GM19452 (cell line): ENCODE measurements at regions not wholly inside any gene's neighbourhood (a gene's known extent, or its start where the extent isn't known, plus 50 kb on each side); places are given as distances from the start of the nearest gene placed in this dataset.
"Not testable (repeated sequence)": the region's sequence is repeated elsewhere in the genome, so short reads cannot be mapped to it uniquely, and the experiment has no call there.

Experiments
- ATAC-seq: cut with Tn5 transposase; IDR thresholded peaks from one replicate; pipeline ENCODE4 v1.9.1; 2021; ENCODE audit not compliant: unreplicated experiment

DNA sequence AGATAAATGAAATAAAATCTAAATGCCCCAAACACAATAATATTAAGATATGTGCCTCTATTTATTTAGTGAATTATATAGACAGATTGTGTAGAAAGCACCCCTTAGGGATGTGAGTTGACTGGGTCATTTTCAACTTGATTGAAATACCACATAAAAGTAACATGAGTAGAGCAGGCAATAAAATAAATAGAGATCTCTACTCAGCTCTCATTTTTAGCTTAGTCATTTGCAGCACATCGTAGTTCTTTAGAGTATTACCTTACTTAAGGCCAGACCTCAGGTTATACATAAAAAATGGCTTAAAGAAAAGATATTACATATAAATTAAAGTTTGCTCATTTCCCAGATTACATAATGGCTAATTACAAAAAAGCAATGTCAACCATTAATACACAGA lies 1525.6 kb upstream of the PRR20A start:
- no peak for ATAC-seq

GRCh38 chr13:55617241-55617640 lies 1523.5 kb upstream of the PRR20A start:
- ATAC-seq = no peak

- ATAC-seq = no peak
These were observed 1513.5 kb upstream of the PRR20A start for GRCh38 chr13:55627221-55627620.

GRCh38 chr13:55632402-55632801 lies 1508.3 kb upstream of the PRR20A start:
- ATAC-seq = no peak

DNA sequence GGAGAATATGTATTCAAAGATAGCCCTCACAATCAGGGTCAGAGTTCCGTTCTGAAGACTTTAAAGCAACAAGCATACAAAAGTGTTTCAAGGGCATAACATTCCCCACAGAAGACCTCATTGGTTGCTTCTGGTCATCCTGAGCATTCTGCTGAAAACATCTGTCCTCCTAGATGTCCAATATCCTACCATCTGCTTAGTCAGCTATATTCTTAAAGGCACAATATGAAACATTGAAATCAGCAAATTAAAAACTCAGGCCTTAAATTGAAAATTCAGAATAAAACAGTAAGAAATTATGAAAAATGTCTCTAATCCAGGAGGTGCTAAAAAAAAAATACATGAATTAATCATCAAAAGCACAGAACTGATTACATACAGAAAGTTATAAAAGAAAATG lies 1491.2 kb upstream of the PRR20A start:
- ATAC-seq = no peak

DNA sequence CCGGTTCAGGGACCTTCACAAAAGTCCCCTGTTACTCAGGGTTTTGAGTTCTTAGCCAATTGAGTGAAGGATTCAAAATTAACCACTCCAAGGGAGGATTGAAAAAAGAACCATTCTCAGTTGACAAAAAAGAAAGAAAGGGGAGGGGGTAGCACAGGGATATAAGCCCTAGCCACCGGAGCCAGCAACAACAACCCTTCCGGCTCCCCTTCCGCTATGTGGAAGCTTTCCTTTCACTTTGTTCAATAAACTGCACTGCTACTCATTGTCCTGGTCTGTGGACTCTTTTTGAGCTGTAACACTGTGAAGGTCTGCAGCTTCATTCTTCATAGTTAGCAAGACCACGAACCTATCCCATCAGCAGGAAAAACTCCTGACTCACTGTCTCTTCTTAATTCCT lies 1488.1 kb upstream of the PRR20A start:
- no peak for ATAC-seq

- no peak for ATAC-seq
These were observed 1487.2 kb upstream of the PRR20A start for GRCh38 chr13:55653497-55653896.

DNA sequence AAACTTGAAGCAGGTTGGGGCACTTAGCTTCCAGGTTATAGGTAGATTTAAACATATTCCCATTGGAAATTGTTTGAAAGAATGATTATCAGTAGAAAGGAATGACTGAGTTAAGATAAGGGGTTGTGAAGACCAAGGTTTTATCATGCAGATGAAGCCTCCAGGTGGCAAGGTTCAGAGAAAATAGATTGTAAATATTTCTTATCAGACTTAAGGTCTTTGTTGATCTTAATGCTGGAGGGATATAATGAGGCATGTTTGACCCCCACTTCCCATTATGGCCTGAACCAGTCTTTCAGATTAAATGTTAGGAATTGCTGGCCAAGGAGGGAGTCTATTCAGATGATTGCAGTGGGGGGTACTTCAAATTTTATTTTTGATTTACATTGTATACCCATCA lies 1486.5 kb upstream of the PRR20A start:
- ATAC-seq = no peak

DNA sequence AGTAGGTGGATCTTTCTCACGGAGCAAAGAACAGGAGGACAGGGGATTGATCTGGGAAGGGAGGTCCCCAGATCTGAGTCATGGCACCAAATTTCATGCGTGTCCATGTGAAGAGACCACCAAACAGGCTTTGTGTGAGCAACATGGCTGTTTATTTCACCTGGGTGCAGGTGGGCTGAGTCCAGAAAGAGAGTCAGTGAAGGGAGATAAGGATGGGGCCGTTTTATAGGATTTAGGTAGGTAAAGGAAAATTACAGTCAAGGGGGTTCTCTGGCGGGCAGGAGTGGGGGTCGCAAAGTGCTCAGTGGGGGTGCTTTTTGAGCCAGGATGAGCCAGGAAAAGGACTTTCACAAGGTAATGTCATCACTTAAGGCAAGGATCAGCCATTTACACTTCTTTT lies 1480.5 kb upstream of the PRR20A start:
- ATAC-seq = not testable (repeated sequence)

- no peak for ATAC-seq
These were observed 1479.9 kb upstream of the PRR20A start for GRCh38 chr13:55660851-55661250.

- no peak for ATAC-seq
These were observed 1479.2 kb upstream of the PRR20A start for GRCh38 chr13:55661505-55661904.

- no peak for ATAC-seq
These were observed 1476.5 kb upstream of the PRR20A start for GRCh38 chr13:55664178-55664577.

GRCh38 chr13:55669051-55669450 lies 1471.7 kb upstream of the PRR20A start:
- no peak for ATAC-seq

- ATAC-seq = no peak
These were observed 1466.8 kb upstream of the PRR20A start for GRCh38 chr13:55673910-55674309.

GRCh38 chr13:55682776-55683175 lies 1457.9 kb upstream of the PRR20A start:
- ATAC-seq = no peak

DNA sequence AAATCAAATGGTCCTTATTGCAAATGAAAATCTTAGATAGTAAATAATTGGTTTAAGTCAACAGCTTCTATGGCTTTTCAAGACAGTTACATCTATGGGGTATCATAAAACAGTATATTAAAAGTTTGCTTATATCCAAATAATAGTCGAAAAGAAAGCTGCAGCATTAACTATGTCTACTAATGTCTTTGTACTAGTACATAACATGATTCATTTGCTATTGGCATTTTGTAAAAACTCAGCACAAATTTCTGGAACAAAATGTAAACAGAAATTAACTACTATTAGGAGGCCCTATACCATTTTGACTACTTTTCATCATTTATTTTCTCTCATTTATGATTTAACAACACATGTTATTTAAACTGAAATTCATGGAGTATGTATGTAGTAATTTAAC lies 1435.2 kb upstream of the PRR20A start:
- ATAC-seq = no peak

DNA sequence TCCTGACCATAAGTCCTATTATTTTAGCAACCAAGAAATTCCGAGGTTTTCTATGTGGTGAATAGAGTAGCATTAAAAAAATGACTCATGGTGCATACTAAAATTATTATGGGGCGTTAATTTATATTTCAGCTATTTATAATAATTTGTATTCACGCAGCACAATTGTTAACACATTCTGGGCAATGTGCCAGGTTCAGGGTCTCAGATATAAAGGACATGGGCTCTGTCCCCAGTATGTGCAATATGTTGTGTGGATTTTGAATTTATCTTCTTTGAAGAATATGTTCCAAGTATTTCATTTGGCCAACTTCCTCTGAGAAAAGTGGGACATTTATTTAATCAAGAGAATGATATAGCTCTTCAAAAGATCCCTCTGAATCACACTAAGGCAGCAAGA lies 1434.7 kb upstream of the PRR20A start:
- ATAC-seq = no peak

- ATAC-seq = no peak
These were observed 1426.6 kb upstream of the PRR20A start for GRCh38 chr13:55714120-55714519.

- ATAC-seq = no peak
These were observed 1413.0 kb upstream of the PRR20A start for GRCh38 chr13:55727683-55728082.

DNA sequence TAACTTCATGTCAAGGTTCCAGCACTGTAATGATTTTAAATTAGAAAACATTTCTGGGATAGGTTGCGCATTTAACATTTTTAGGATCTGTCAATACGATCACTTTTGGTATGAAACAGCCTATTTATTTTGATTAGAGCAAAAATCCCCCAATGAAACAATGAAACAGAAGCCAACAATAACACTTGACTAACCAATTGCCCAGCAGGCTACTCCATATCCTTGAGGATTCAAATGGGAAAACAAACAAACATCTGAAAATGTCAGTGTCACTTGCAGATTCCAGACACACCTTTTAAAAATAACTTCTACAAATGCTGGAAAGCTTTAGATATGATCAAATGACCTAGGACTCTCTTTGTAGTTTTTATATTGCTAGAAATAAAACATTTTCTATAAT lies 1412.5 kb upstream of the PRR20A start:
- no peak for ATAC-seq

- no peak for ATAC-seq
These were observed 1394.9 kb upstream of the PRR20A start for GRCh38 chr13:55745828-55746227.

DNA sequence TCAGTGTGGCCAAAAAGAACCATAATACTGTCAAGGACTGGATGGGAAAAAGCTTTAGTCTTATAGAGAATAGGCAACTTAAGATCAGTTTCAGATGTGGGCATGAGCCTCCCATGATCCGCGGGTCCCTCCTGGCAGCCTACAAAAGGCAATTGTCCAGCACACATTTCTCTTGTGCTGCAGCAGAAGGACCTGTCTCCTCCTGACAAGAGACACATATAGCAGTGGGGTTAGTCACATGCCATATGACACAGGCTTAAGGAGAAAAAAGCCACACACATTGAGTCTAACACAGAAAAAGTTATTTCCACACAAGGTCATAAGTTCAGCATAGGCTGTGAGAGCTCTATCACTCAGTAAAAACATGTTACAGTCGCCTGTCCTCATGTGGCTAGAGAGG lies 1378.7 kb upstream of the PRR20A start:
- ATAC-seq = no peak

DNA sequence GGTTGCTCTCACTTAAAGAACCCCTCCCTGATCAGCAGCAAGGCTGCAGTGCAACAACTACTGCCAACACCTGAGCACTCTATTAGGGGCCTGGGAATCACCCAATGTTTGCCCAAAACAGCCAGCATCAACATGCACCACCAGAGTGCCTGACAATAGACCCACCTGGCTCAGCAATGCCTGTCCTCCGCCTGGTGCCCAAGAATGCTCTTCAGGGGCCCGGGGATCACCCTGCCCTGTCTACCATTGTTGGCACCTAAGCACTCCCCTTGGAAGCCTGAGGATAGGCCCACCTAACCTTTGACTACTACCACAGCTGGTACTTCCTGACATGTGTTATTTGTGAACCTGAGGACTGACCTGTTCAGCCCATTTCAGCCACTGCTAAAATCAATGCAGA lies 1363.1 kb upstream of the PRR20A start:
- ATAC-seq = no peak

- no peak for ATAC-seq
These were observed 1356.9 kb upstream of the PRR20A start for GRCh38 chr13:55783841-55784240.
